ENCODE measurements at regions not wholly inside any gene's neighbourhood (a gene's known extent, or its start where the extent isn't known, plus 50 kb on each side); places are given as distances from the start of the nearest gene placed in this dataset.

- no peak for DNase-seq
- Histone ChIP-seq H3K4me1 (replicated peaks; ENCODE audit: insufficient read depth) (no peaks in the 10 kb centered on the region), H3K27ac (no peak overlapping the region), H3F3A (ENCODE audit: insufficient read depth, low read depth) (no peaks in the 10 kb centered on the region), H3K9me3 (ENCODE audit: insufficient read depth, low read depth) (no peaks in the 10 kb centered on the region), H3K4me3 (no peak overlapping the region), H3K9me2 (ENCODE audit: insufficient read depth) (no peaks in the 10 kb centered on the region), H3K36me3 (ENCODE audit: low read depth) (no peaks in the 10 kb centered on the region), H2AFZ (no peak overlapping the region), H3K4me2 (no peak overlapping the region), H4K20me1 (ENCODE audit: insufficient read depth) (no peaks in the 10 kb centered on the region), H3K27me3 (ENCODE audit: insufficient read depth, low read depth) (no peaks in the 10 kb centered on the region), H3K79me2 (ENCODE audit: low read depth) (no peaks in the 10 kb centered on the region)
- no peak for TF ChIP-seq CTCF (conservative IDR thresholded peaks at IDR 0.05)
- no peak for TF ChIP-seq EZH2 (IDR thresholded peaks at IDR 0.05; ENCODE audit: low read depth)
- ChIA-PET CTCF (no interaction called here), POLR2A (ENCODE audit: unreplicated experiment) (no interaction called here)
- intact Hi-C loops (cut with micrococcal nuclease; ENCODE audit: unreplicated experiment): no loop called here
- no TSS peak for BruUV-seq (replicated peaks)
These were observed 59.0 kb upstream of the ODC1 start for GRCh38 chr2:10507106-10507505.

- H2AFZ ChIP-seq: no peak overlapping the region
- H3K27ac ChIP-seq: no peak overlapping the region
- no peaks in the 10 kb centered on the region for H3K36me3 ChIP-seq (ENCODE audit: low read depth)
- H3K9me3 ChIP-seq (ENCODE audit: insufficient read depth, low read depth): no peaks in the 10 kb centered on the region
- no peaks in the 10 kb centered on the region for H4K20me1 ChIP-seq (ENCODE audit: insufficient read depth)
- H3K27me3 ChIP-seq (ENCODE audit: insufficient read depth, low read depth): no peaks in the 10 kb centered on the region
- no peaks in the 10 kb centered on the region for H3F3A ChIP-seq (ENCODE audit: insufficient read depth, low read depth)
- intact Hi-C loops (cut with micrococcal nuclease; ENCODE audit: unreplicated experiment): no loop called here
- no peak overlapping the region for H3K4me3 ChIP-seq
- POLR2A ChIA-PET (ENCODE audit: unreplicated experiment): no interaction called here
- TF ChIP-seq CTCF (conservative IDR thresholded peaks at IDR 0.05) (no peak), EZH2 (IDR thresholded peaks at IDR 0.05; ENCODE audit: low read depth) (no peak)
- CTCF ChIA-PET: no interaction called here
- no peaks in the 10 kb centered on the region for H3K9me2 ChIP-seq (ENCODE audit: insufficient read depth)
- no TSS peak for BruUV-seq (replicated peaks)
- no peaks in the 10 kb centered on the region for H3K4me1 ChIP-seq (replicated peaks; ENCODE audit: insufficient read depth)
- no peak overlapping the region for H3K4me2 ChIP-seq
- H3K79me2 ChIP-seq (ENCODE audit: low read depth): no peaks in the 10 kb centered on the region
- DNase-seq: no peak
These were observed 57.1 kb upstream of the ODC1 start for GRCh38 chr2:10504994-10505820.

- Histone ChIP-seq H3K4me2 (no peak overlapping the region), H3K9me3 (ENCODE audit: insufficient read depth, low read depth) (no peaks in the 10 kb centered on the region), H4K20me1 (ENCODE audit: insufficient read depth) (no peaks in the 10 kb centered on the region), H3K4me3 (no peak overlapping the region), H3K4me1 (replicated peaks; ENCODE audit: insufficient read depth) (no peaks in the 10 kb centered on the region), H3K27ac (no peak overlapping the region), H3K36me3 (ENCODE audit: low read depth) (no peaks in the 10 kb centered on the region), H3F3A (ENCODE audit: insufficient read depth, low read depth) (no peaks in the 10 kb centered on the region), H3K9me2 (ENCODE audit: insufficient read depth) (no peaks in the 10 kb centered on the region), H3K79me2 (ENCODE audit: low read depth) (no peaks in the 10 kb centered on the region), H3K27me3 (ENCODE audit: insufficient read depth, low read depth) (no peaks in the 10 kb centered on the region), H2AFZ (no peak overlapping the region)
- BruUV-seq (replicated peaks): no TSS peak
- intact Hi-C loops (cut with micrococcal nuclease; ENCODE audit: unreplicated experiment): no loop called here
- ChIA-PET CTCF (no interaction called here), POLR2A (ENCODE audit: unreplicated experiment) (no interaction called here)
- no peak for DNase-seq
- TF ChIP-seq EZH2 (IDR thresholded peaks at IDR 0.05; ENCODE audit: low read depth): no peak
- TF ChIP-seq CTCF (conservative IDR thresholded peaks at IDR 0.05): no peak
These were observed 56.4 kb upstream of the ODC1 start for GRCh38 chr2:10504370-10504993.
